ENCODE measurements at regions not wholly inside any gene's neighbourhood (a gene's known extent, or its start where the extent isn't known, plus 50 kb on each side); places are given as distances from the start of the nearest gene placed in this dataset.

DNA sequence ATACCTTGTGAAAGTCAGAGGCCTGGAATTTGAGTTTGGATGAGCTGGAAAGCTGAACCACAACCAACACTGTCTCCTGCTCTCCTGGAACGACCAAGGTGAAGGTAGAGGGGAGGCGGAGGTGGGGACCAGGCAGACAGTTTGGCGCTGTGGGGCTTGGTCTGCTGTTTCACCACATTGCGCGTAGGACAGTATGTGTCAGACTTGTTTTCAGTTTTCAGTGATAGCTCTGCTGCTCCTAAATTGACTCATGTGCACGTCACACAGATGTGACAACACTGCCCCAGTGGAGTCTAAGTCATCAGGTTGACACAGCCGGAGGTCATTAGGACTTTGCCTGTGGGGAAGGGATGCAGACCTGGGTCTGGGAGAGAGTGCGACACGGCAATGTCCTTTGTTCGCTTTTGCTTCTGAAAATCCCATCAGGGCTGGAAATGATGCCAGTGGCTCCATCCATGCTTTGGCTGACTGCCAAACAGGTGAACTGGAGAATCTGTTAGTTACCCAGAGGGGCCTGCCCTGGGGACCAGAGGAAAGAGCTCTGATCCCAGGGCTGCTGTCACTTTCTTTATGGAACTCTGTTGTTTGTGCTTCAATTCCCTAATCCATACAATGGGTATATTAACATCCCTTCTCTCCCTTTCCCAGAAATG lies 255.5 kb downstream of the CDC5L start:
- CTCF ChIA-PET: interaction anchor here (1.2 to 15.6 kb wide), 4 partner anchors 11 to 166 kb away, joined by 6 to 153 read pairs (median 38); no protein-coding TSS in a partner anchor
- TF ChIP-seq, protein P1, sequence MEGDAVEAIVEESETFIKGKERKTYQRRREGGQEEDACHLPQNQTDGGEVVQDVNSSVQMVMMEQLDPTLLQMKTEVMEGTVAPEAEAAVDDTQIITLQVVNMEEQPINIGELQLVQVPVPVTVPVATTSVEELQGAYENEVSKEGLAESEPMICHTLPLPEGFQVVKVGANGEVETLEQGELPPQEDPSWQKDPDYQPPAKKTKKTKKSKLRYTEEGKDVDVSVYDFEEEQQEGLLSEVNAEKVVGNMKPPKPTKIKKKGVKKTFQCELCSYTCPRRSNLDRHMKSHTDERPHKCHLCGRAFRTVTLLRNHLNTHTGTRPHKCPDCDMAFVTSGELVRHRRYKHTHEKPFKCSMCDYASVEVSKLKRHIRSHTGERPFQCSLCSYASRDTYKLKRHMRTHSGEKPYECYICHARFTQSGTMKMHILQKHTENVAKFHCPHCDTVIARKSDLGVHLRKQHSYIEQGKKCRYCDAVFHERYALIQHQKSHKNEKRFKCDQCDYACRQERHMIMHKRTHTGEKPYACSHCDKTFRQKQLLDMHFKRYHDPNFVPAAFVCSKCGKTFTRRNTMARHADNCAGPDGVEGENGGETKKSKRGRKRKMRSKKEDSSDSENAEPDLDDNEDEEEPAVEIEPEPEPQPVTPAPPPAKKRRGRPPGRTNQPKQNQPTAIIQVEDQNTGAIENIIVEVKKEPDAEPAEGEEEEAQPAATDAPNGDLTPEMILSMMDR (IDR thresholded peaks at IDR 0.05; ENCODE audit: insufficient read depth, low read length, missing control alignments): no peak

DNA sequence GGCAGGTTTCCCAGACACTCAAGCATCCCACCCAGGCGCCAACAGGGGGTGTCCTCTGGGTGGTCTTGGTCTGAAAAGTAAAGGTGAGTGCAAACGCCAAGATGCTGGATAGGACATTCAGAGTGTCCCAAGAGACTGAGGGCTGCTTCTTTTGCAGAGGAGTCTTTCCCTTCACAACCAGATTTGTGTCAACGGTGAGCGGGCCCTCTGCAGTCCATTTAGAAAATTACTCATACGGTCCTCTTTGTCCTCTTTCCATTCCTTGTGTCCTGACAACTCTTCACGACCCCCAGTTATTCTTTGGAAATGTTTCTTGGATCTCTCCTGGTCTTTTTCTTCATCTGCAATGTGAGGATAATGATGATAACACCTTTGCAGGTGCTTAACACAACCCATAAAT lies 257.8 kb downstream of the CDC5L start:
- TF ChIP-seq, protein P1 (IDR thresholded peaks at IDR 0.05; ENCODE audit: insufficient read depth, low read length, missing control alignments): no peak
- no peak for DNase-seq (ENCODE audit: low read depth, low spot score)
- ChIA-PET CTCF (interaction anchor here (1.1 to 15.6 kb wide), 5 partner anchors 8 to 175 kb away, joined by 3 to 153 read pairs (median 25); no protein-coding TSS in a partner anchor), POLR2A (no interaction called here)
- no peak overlapping the region for H3K4me3 ChIP-seq (ENCODE audit: low read depth, low read length)

More for the DNA sequence above, 255.5 kb downstream of the CDC5L start:
- H3K4me3 ChIP-seq (ENCODE audit: low read depth, low read length): no peak overlapping the region
- DNase-seq (ENCODE audit: low read depth, low spot score): no peak
- POLR2A ChIA-PET: no interaction called here

DNA sequence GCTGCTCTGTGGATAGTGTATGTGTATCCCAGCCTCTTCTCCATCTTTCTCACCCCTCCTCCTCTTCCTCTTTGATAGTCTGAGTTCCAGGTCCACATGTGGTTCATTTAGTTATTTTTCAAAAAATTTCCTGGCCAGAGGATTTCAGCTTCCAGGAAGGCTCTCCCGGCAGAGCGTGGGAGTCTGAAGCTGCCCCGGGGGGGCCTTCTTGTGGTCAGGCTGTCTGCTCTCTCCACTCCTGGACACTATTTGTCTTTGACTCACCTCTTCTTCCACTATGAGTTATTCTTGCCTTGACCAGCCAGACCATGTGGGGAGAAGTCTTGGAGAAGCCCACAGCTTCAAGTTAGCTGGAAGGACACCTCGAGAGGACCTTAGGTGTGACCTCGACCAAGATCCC lies 258.8 kb downstream of the CDC5L start:
- TF ChIP-seq, protein P1 (IDR thresholded peaks at IDR 0.05; ENCODE audit: insufficient read depth, low read length, missing control alignments): no peak
- CTCF ChIA-PET: interaction anchor here (1.1 to 15.6 kb wide), 6 partner anchors 9 to 215 kb away, joined by 3 to 153 read pairs (median 16); no protein-coding TSS in a partner anchor
- H3K4me3 ChIP-seq (ENCODE audit: low read depth, low read length): no peak overlapping the region
- POLR2A ChIA-PET: no interaction called here
- no peak for DNase-seq (ENCODE audit: low read depth, low spot score)

DNA sequence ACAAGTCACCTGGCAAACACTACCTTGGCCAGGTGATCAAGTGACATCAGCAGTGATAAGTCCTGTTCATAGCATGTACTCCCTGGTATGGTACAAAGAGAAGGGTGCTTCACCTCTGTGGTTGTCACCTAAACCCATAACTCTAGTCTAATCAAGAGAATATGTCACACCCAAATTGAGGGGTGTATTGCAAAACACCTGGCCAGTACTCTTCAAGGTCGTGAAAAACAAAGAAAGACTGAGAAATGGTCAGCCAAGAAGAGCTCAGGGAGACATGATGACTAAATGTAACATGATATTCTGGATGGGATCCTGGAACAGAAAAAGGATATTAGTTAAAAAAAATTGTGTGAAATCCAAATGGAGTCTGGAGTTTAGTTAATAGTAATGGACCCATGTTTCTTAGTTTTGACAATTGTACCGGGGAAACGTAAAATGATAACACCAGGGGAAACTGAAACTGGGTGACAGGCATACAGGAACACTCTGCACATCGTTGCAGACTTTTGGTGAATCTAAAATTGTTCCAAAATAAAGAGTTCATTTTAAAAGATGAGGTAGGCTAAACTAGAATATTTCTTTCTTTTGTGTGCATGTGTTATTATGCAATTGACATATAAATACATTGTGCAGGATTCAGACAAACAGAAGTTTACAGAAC lies 262.0 kb downstream of the CDC5L start:
- CTCF ChIA-PET: interaction anchor here (1.0 to 15.6 kb wide), 3 partner anchors 11 to 173 kb away, joined by 3 to 153 read pairs (median 3); no protein-coding TSS in a partner anchor
- TF ChIP-seq, protein P1 (IDR thresholded peaks at IDR 0.05; ENCODE audit: insufficient read depth, low read length, missing control alignments): no peak
- no peak for DNase-seq (ENCODE audit: low read depth, low spot score)
- POLR2A ChIA-PET: no interaction called here
- H3K4me3 ChIP-seq (ENCODE audit: low read depth, low read length): no peak overlapping the region

DNA sequence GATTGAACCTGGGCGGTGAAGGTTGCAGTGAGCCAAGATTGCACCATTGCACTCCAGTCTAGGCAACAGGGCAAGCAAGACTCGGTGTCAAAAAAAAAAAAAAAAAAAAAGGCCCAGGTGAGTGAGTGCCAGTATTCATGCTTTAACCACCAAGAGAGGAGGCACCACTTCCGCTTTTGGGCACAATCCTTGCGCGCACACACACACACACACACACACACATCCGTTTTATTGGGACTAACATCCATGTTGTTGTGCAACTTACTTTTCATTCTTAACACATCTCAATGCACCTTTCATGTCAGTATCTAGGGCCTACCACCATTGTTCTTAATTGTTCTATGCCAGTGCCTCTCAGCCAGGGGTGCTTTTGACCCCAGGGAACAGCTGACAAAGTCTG lies 263.0 kb downstream of the CDC5L start:
- no peak for DNase-seq (ENCODE audit: low read depth, low spot score)
- H3K4me3 ChIP-seq (ENCODE audit: low read depth, low read length): no peak overlapping the region
- ChIA-PET POLR2A (no interaction called here), CTCF (interaction anchor here (1.5 to 15.6 kb wide), 3 partner anchors 9 to 174 kb away, joined by 3 to 153 read pairs (median 58); no protein-coding TSS in a partner anchor)
- TF ChIP-seq, protein P1 (IDR thresholded peaks at IDR 0.05; ENCODE audit: insufficient read depth, low read length, missing control alignments): no peak

DNA sequence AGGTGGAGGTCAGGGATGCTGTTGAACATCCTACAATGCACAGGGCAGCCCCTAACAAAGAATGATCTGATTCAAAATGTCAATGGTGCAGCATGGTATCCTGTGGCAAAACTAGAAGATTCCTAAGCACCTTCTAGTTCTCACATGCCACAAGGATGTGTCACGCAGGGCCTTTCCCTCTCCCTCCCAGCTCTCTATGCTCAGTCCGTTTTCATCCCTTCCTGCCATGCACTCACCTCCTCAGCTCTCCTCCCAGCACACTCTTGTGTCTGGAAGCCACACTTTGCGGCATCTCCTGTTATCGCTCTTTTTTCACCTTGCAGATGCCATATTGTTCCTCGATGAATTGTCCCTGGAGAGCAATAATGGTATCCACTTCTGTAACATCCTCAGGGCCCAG lies 263.4 kb downstream of the CDC5L start:
- H3K4me3 ChIP-seq (ENCODE audit: low read depth, low read length): no peak overlapping the region
- TF ChIP-seq, protein P1 (IDR thresholded peaks at IDR 0.05; ENCODE audit: insufficient read depth, low read length, missing control alignments): no peak
- ChIA-PET POLR2A (no interaction called here), CTCF (interaction anchor here (1.5 to 15.6 kb wide), 3 partner anchors 9 to 174 kb away, joined by 3 to 153 read pairs (median 58); no protein-coding TSS in a partner anchor)
- DNase-seq (ENCODE audit: low read depth, low spot score): no peak

Data from AG04449 (cell line).